ENCODE measurements at regions not wholly inside any gene's neighbourhood (a gene's known extent, or its start where the extent isn't known, plus 50 kb on each side); places are given as distances from the start of the nearest gene placed in this dataset.
A peak's percentile ranks its signal among the peaks of the same experiment; 100 is the strongest.

GRCh38 chr4:137209240-137209639 lies 323.1 kb downstream of the PCDH18 start:
- DNase-seq, result no peak
- no peaks in the 10 kb centered on the region for H3K9me3 Mint-ChIP-seq
- H3K4me3 Mint-ChIP-seq, result no peak overlapping the region
- H3K27ac Mint-ChIP-seq, result no peak overlapping the region
- TF ChIP-seq, protein P1, sequence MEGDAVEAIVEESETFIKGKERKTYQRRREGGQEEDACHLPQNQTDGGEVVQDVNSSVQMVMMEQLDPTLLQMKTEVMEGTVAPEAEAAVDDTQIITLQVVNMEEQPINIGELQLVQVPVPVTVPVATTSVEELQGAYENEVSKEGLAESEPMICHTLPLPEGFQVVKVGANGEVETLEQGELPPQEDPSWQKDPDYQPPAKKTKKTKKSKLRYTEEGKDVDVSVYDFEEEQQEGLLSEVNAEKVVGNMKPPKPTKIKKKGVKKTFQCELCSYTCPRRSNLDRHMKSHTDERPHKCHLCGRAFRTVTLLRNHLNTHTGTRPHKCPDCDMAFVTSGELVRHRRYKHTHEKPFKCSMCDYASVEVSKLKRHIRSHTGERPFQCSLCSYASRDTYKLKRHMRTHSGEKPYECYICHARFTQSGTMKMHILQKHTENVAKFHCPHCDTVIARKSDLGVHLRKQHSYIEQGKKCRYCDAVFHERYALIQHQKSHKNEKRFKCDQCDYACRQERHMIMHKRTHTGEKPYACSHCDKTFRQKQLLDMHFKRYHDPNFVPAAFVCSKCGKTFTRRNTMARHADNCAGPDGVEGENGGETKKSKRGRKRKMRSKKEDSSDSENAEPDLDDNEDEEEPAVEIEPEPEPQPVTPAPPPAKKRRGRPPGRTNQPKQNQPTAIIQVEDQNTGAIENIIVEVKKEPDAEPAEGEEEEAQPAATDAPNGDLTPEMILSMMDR (IDR thresholded peaks at IDR 0.05), result no peak
- no peaks in the 10 kb centered on the region for H3K27me3 Mint-ChIP-seq (ENCODE audit: insufficient read depth)
- no peaks in the 10 kb centered on the region for H3K36me3 Mint-ChIP-seq (ENCODE audit: low read depth)
- peaks cover 26% of the 10 kb centered on the region for H3K4me1 Mint-ChIP-seq (ENCODE audit: low read depth)

DNA sequence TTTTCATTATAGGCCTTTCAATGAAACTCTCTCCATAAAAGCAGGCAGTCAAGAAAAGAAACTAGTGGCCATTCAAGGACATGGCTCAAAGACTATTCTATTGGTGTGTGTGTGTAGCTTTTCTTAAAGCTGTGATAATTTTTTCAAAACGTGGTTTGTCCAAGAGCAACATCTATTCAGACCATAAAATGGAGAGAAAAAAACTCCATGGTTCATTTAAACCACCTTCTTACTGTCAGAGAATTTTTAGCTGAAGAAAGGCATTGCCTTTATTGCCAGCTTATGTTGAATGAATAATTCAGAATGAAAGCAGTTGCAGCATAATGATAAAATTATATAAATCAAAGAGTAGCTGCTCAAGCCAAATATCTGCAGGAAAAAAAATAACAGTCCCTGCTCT lies 325.5 kb downstream of the PCDH18 start:
- Mint-ChIP-seq H3K4me3 (no peak overlapping the region), H3K9me3 (no peaks in the 10 kb centered on the region), H3K36me3 (ENCODE audit: low read depth) (no peaks in the 10 kb centered on the region), H3K4me1 (ENCODE audit: low read depth) (peaks cover 11% of the 10 kb centered on the region), H3K27ac (no peak overlapping the region), H3K27me3 (ENCODE audit: insufficient read depth) (no peaks in the 10 kb centered on the region)
- TF ChIP-seq, protein P1 (IDR thresholded peaks at IDR 0.05), result no peak
- DNase-seq, result no peak

DNA sequence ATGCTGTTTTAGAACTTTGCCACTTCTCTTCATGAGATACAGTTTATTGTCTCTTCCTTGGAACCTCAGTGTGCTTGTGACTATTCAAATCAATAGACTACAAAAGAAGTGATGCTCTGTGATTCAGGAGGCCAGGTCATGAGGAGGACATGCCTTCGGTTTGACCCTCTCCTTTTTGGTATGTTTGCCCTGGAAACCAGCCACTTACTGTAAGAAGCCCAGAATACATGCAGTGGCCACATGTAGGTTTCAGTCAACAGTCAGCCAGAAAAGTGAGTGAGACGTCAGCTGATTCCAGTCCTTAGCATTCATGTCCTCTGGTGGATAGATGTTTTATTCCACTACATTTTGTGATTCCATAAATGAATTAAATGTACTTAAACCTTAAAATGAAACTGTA lies 328.7 kb downstream of the PCDH18 start:
- Mint-ChIP-seq H3K36me3 (ENCODE audit: low read depth) (no peaks in the 10 kb centered on the region), H3K9me3 (no peaks in the 10 kb centered on the region), H3K4me3 (no peak overlapping the region), H3K27me3 (ENCODE audit: insufficient read depth) (no peaks in the 10 kb centered on the region), H3K27ac (no peak overlapping the region), H3K4me1 (ENCODE audit: low read depth) (peaks cover 5% of the 10 kb centered on the region; the same call in 1 of the 2 replicates)
- TF ChIP-seq, protein P1 (IDR thresholded peaks at IDR 0.05), result no peak
- peak; percentile 6 for DNase-seq

GRCh38 chr4:137200322-137200721 lies 332.0 kb downstream of the PCDH18 start:
- H3K9me3 Mint-ChIP-seq, result no peaks in the 10 kb centered on the region
- TF ChIP-seq, protein P1 (IDR thresholded peaks at IDR 0.05), result no peak
- H3K27ac Mint-ChIP-seq, result no peak overlapping the region

DNA sequence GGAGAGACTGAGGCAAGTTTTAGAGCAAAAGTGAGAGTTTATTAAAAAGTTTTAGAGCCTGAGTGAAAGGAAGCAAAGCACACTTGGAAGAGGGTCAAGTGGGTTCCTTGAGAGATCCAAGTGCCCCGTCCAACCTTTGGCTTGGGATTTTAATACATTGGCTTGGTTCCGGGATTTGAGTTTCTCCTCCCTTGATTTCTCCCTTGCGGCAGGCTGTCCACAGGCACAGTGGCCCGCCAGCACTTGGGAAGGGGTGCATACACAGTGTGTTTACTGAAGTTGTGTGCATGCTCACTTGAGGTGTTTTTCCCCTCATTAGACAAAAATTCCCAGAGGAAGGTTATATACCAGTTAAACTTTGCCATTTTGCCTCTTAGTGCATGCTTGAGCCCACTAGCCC lies 333.5 kb downstream of the PCDH18 start:
- Mint-ChIP-seq H3K4me1 (ENCODE audit: low read depth) (peaks cover 9% of the 10 kb centered on the region; the same call in 1 of the 2 replicates), H3K36me3 (ENCODE audit: low read depth) (no peaks in the 10 kb centered on the region), H3K4me3 (no peak overlapping the region), H3K27ac (no peak overlapping the region), H3K27me3 (ENCODE audit: insufficient read depth) (no peaks in the 10 kb centered on the region), H3K9me3 (no peaks in the 10 kb centered on the region)
- DNase-seq, result no peak
- TF ChIP-seq, protein P1 (IDR thresholded peaks at IDR 0.05), result no peak

More at GRCh38 chr4:137200322-137200721, 332.0 kb downstream of the PCDH18 start:
- H3K36me3 Mint-ChIP-seq (ENCODE audit: low read depth), result no peaks in the 10 kb centered on the region
- H3K27me3 Mint-ChIP-seq (ENCODE audit: insufficient read depth), result no peaks in the 10 kb centered on the region
- DNase-seq, result no peak
- peaks cover 6% of the 10 kb centered on the region; the same call in 1 of the 2 replicates for H3K4me1 Mint-ChIP-seq (ENCODE audit: low read depth)
- no peak overlapping the region for H3K4me3 Mint-ChIP-seq

DNA sequence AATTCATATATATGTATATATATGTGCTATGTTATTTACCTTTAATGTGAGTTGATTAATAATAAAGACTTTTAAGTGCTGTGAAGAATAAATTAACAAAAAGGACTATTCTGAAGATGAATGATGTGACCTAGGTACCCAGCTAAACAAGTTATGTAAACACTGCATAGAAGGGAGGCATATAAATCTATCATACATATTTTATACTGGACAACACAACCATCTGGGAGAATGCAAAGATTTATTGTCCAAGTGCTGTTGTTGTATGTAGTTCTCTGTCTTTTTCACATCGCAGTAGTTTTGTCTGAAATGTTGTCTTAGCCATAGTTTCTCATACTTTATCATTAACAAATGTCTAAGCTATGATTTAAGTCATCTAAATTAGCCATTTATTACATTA lies 337.6 kb downstream of the PCDH18 start:
- Mint-ChIP-seq H3K9me3 (no peaks in the 10 kb centered on the region), H3K27ac (no peak overlapping the region), H3K4me3 (no peak overlapping the region), H3K27me3 (ENCODE audit: insufficient read depth) (no peaks in the 10 kb centered on the region), H3K36me3 (ENCODE audit: low read depth) (no peaks in the 10 kb centered on the region), H3K4me1 (ENCODE audit: low read depth) (peaks cover 4% of the 10 kb centered on the region; the same call in 1 of the 2 replicates)
- TF ChIP-seq, protein P1 (IDR thresholded peaks at IDR 0.05), result no peak
- no peak for DNase-seq

Measured in HFFc6 (cell line).